NCI-H82 (cell line): ENCODE measurements at regions not wholly inside any gene's neighbourhood (a gene's known extent, or its start where the extent isn't known, plus 50 kb on each side); places are given as distances from the start of the nearest gene placed in this dataset.

Experiments used
- DNase-seq: peaks from one replicate; lab custom pipeline; 2025; lab: John Stamatoyannopoulos, UW

DNA sequence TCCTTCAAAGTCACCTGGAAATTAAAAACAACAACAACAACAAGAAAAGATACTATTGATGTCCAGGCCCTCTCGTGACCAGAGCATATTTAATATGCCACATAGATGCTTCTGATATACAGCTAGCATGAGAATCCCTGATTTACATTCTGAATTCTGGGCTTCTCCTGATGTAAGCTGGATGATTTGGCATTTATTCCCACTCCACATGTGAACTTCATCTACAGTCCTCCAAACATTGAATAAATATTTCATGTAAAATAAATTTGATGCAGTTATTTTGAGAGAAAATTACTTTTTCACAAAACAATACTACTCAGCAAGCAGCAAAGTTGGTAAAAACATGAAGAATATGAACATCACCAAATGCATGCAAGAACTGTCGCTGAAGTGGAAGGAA lies 453.2 kb upstream of the SETBP1 start:
- no peak for DNase-seq

DNA sequence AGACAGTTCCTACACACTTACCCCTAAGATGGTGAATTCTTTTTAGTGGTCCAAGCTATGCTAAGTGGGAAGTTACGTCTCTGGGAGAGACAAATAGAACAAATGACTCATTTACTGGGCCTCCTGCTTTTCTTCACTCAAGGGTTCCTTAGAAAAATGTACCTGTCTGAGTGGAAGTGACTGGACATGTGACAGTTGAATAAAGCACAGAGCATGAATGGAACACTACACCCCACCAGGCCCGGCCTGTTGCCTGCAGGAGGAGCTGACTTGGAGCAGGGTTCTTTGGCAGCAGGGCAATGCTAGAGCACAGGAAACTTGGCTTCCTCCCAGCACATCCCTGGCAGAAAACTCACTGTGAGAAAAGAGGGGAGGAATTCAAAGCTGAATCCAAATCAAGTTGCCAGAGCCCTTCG lies 451.0 kb upstream of the SETBP1 start:
- DNase-seq = no peak

DNA sequence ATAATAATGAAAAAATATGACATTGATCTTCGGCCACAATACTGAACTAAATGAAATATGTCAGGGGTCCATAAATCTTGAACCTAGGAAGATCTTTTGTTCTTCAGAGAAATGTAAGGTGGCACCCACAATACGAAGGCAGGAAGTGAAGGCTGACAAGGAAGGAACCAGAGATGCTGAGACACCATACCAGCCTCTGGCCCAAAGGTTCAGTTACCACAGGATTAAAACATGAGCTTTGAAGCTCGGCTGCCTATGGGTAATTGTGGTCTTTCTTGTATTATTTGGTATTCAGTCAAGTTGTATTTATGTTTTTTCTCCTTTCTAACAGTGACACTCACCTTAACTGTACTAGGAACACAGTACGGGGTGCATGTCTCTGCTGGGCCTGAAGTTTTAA lies 448.8 kb upstream of the SETBP1 start:
- DNase-seq = no peak

DNA sequence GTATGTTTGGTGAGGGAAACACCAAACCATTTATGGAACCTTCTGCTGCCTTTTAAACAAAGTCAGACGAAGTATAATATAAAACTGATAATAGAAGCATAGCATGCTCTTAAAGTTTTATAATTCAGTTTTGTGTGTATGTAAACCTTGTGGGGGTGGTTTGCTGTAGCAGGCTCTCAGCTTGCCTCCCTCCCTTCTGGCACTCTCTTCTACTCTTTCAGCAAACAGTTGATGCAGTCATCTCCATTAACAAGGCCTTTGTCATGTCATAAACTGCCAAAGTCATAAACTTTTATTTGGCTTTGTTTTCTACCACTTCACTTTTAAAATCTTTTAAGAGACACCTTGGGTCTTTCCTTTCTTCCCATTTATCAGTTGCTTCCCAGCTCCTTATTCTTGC lies 448.2 kb upstream of the SETBP1 start:
- DNase-seq = no peak

DNA sequence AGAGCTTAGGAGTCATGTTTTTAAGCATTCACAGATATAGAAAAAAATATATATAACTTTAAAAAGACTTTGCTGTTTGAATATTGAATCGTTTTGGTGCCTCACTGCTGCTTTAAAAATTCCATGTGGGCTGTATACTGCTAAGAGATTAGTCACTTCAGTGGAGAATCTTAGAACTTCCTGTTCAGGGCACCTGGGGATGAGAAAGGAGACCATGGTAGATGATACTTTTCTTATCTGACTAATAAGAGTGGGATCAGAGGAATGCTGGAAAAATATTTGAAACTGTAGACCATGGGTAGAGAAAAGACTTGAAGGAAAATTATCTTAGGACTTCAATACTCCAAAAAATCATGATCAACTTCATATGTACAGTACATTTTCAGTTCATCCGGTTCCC lies 442.2 kb upstream of the SETBP1 start:
- DNase-seq = no peak

GRCh38 chr18:44238911-44239310 lies 441.8 kb upstream of the SETBP1 start:
- DNase-seq = no peak

- no peak for DNase-seq
Observed at GRCh38 chr18:44241020-44241419, 439.7 kb upstream of the SETBP1 start.

DNA sequence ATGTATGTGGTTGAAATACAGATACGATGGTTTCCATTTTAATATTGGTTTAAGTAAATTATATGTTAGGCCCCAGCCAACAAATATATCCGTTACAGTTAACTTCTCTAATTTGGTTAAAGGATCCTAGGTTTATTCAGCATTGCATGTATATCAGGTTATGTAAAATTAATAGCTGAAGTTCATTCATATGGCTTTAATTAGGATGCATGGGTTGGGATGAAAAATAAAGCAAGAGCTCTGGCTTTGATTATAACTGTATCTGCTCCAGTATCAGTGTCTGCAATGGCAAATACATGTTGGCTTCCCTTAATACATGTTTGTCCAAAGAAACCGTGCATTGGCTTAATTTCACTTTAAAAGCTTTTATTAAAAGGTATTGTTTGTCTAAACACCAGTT lies 435.7 kb upstream of the SETBP1 start:
- DNase-seq = no peak

GRCh38 chr18:44246001-44246400 lies 434.7 kb upstream of the SETBP1 start:
- no peak for DNase-seq

DNA sequence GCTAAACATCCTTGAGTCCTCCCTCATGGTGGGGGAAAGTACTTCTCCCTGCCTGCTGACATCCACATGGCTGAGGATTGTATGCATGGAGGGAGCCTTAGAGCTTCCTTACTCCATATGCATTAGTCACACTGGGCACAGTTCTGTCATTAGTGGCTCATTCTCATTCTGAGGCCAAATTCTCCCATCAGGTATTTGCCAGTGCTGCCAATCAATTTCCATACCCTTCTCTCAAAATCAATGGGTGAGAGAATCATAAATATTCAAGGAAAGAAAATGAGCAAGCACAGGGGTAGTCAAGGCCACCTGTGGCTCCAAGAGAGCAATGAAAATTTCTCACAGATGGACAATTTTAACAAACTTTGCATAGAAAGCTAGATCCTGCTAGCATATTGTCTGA lies 422.6 kb upstream of the SETBP1 start:
- no peak for DNase-seq

DNA sequence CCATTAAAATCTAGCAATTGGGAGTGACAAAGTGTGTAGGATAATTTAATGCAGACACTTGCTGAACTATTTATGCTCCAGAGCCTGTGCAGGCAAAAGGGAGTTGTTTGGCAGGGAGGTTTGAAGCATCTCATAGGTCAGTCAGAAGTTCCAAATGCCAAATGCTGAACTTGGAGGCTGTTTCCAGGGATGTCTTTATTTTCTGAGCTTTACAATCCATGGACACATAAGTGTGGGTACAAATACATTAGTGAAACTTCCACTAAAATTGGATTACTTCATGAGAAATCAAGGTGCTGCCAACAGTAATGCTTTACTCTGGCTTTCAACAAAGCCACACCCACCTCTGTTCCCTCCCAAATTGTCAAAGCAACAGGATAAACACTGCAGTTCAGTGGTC lies 422.1 kb upstream of the SETBP1 start:
- no peak for DNase-seq

DNA sequence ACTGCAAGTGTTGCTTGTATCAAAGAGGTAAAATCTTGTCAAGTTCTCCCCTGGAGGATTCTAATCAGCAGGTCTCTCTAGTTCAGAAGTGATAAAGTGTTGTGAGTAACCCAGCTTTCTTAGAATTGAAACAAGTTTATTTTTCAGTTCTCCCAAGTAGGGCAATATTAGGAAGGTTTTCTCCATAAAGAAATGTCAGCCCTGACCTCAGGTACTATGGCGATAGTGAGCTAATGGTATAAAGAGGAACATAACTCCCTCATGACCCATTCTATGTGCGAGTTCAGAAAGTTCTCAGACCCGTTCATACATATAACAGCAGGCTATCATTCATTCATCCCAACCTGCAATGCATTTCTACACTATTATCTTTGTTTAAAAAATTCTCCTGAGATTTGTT lies 421.1 kb upstream of the SETBP1 start:
- no peak for DNase-seq

GRCh38 chr18:44265437-44265836 lies 415.3 kb upstream of the SETBP1 start:
- no peak for DNase-seq

- DNase-seq = no peak
Observed at GRCh38 chr18:44273298-44273697, 407.4 kb upstream of the SETBP1 start.

GRCh38 chr18:44280479-44280878 lies 400.2 kb upstream of the SETBP1 start:
- no peak for DNase-seq

DNA sequence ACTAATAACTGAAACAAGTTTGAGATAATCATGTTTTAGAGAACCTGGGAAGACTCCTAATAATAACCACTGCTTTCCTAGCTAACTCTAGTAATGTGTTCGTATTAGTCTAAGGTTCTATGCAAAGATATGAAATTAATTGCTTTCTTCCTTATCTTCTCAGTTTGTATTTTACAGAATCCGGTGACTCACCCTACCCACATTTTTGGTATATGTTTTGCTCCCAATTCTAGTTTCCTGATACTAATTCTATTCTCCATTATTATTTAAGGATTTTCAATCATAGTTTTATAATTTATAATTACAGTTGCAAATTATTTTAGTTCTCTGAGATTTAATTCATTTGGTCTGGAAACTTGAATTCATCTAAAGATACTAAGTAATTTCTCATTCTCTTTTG lies 394.6 kb upstream of the SETBP1 start:
- no peak for DNase-seq

DNA sequence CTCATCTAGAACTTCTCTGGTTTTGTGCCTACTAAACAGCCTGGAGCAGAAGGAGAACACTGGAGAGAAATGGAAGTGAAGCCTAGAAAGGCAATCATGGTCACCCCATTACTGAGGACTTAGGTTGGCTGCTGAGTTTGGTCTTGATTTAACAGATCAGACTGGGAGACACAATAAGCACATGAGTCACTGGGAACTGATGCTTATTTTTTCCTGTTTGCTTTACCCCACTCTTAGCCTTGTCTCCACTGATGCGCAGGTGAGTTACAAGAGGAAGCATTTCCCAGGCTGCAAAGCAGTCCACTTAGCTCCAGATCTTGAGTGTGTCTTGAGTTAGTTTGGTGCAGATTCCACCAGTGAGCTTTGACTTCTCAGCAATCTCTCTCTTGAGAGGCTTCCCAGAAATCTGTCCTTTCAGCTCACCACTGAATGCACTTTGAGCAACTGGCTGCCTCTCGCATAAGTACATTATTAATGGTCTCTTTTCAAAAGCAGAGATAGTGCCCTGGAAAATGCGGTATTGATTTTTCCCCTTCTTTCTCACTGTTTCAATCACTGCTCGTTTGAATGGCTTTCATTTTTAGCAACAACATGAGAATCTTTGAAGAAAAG lies 390.2 kb upstream of the SETBP1 start:
- DNase-seq = no peak

DNA sequence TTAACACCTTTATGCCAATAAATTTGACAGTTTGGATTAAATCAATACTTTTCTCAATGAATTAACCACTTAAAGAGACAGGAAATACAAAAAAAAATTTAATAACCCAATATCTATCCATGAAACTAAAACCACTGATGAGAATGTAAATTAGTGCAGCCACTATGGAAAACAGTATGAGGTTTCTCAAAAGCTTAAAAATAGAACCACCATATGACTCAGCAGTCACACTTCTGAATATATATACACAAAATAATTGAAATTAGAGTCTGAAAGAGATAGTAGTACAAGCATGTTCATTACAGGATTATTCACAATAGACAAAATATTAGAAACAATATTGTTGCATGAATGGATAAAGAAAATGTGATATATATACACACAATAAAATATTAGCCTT lies 382.1 kb upstream of the SETBP1 start:
- no peak for DNase-seq

- DNase-seq = no peak
Observed at GRCh38 chr18:44309185-44309584, 371.5 kb upstream of the SETBP1 start.

- peak; percentile 2 for DNase-seq
Observed at GRCh38 chr18:44320619-44321460, 359.8 kb upstream of the SETBP1 start.

DNA sequence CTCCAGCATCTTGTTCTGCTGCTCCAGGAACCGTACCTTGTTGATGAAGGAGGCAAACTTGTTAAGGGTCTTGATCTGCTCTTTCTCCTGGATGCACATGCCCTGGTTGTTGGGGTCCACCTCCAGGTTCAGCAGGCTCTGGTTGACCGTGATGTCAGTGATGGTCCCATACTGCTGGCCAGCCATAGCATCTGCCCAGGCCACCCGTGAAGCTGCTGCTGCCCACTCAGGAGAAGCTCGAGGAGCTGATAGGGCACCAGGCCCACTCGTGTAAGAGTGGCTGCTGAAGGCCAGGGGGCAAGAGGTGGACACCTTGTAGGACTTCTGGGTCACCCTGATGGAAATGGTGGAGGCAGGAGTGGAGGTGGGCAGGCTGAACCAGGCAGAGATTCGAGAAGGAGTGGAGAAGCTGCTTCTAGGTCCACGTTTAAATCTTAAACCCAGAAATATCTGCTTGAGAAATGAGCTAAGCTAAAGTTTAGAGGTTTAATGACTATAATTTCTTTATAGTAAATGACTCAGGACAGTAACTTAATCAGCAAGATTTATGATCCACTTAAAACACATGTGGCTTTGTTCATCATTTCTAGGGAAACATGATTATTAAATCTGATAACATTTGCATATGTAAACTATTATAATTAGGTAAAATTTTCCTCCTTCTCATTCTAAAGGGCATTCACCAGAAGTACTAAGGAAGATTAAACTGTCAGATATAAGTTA lies 358.7 kb upstream of the SETBP1 start:
- no peak for DNase-seq

DNA sequence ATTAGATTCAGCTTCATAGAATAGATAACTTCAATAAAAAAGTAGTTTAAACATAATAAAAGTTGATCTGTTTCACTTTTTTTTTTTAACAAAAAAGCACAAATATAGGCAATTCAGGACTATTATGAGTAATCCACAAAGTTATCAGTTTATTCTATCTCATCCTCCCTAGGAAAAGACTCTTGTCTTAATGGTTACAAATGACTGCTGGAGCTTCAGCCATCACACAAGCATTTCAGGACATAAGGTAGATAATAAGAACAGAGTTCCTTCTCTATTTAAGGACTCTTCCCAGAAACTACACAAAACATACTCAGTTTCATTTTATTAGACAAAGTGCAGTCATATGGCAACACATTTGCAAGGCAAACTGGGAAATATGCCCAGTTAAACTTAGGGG lies 357.6 kb upstream of the SETBP1 start:
- DNase-seq = no peak

- no peak for DNase-seq
Observed at GRCh38 chr18:44324361-44324760, 356.3 kb upstream of the SETBP1 start.
